ENCODE measurements at regions not wholly inside any gene's neighbourhood (a gene's known extent, or its start where the extent isn't known, plus 50 kb on each side); places are given as distances from the start of the nearest gene placed in this dataset.

DNA sequence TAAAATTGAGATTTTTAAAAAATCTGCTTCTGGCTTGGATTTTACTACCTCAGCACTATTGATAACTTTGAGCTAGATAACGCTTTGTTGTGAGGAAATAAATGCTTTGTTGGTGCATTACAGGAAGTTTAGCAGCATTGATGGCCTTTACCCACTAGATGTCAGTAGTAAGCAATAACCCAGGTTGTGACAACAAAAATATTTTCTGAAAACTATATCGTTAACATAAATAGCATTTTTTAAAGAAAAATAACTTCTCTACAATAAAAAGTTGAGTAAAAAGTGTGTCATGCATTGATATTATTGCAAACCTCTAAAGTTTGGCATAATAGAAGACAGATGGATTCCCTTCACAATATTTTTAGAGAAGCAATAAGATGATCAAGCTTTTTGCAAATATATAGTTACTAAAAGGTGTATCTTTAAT, 1246.5 kb downstream of the UQCRFS1 start:
- WGBS (ENCODE audit: extremely low coverage, insufficient read length, low lambda C conversion rate), result no CpG with 5 or more reads among the region's 2 CpGs

More for the DNA sequence above, 1246.5 kb downstream of the UQCRFS1 start:
- no peaks in the 10 kb centered on the region for H3K79me1 ChIP-seq (ENCODE audit: insufficient read depth, low read depth, low read length, poor library complexity, severe bottlenecking)
- no peak overlapping the region for H3K14ac ChIP-seq (ENCODE audit: insufficient read depth, low read length)
- H3K4ac ChIP-seq (ENCODE audit: low read depth, low read length), result no peak overlapping the region
- no peak overlapping the region for H3K4me2 ChIP-seq (ENCODE audit: insufficient read depth, insufficient read length, low read length)
- TF ChIP-seq, protein P1, sequence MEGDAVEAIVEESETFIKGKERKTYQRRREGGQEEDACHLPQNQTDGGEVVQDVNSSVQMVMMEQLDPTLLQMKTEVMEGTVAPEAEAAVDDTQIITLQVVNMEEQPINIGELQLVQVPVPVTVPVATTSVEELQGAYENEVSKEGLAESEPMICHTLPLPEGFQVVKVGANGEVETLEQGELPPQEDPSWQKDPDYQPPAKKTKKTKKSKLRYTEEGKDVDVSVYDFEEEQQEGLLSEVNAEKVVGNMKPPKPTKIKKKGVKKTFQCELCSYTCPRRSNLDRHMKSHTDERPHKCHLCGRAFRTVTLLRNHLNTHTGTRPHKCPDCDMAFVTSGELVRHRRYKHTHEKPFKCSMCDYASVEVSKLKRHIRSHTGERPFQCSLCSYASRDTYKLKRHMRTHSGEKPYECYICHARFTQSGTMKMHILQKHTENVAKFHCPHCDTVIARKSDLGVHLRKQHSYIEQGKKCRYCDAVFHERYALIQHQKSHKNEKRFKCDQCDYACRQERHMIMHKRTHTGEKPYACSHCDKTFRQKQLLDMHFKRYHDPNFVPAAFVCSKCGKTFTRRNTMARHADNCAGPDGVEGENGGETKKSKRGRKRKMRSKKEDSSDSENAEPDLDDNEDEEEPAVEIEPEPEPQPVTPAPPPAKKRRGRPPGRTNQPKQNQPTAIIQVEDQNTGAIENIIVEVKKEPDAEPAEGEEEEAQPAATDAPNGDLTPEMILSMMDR (conservative IDR thresholded peaks at IDR 0.05), result peak; percentile 76
- H3K27me3 Mint-ChIP-seq (ENCODE audit: low read depth), result no peaks in the 10 kb centered on the region; the same call in 1 of the 2 replicates
- H4K8ac ChIP-seq (replicated peaks; ENCODE audit: insufficient read length, low read depth, low read length), result no peak overlapping the region
- no peak overlapping the region for H2BK12ac ChIP-seq (ENCODE audit: insufficient read length, low read depth, low read length)
- H3K4me1 Mint-ChIP-seq, result peaks cover 9 to 11% of the 10 kb centered on the region in 2 experiments
- no peak overlapping the region for H3K9ac ChIP-seq (ENCODE audit: extremely low read depth, insufficient read length, low read length)
- no peaks in the 10 kb centered on the region for H3K4me1 ChIP-seq (ENCODE audit: insufficient read depth, low read length)
- H3K27me3 ChIP-seq (ENCODE audit: insufficient read depth, low read length), result no peaks in the 10 kb centered on the region
- H2BK5ac ChIP-seq (ENCODE audit: insufficient read length, low read length), result no peak overlapping the region
- H3K9me3 ChIP-seq (ENCODE audit: control insufficient read depth, low read depth, low read length), result no peaks in the 10 kb centered on the region
- H3K27ac Mint-ChIP-seq, result no peak overlapping the region
- no peak overlapping the region for H3T11ph ChIP-seq (ENCODE audit: low read length)
- H3K18ac ChIP-seq (ENCODE audit: insufficient read length, low read depth, low read length), result no peak overlapping the region
- no peaks in the 10 kb centered on the region for H4K20me1 ChIP-seq (ENCODE audit: control insufficient read depth, insufficient read depth, insufficient read length)
- no peaks in the 10 kb centered on the region for H3K79me2 ChIP-seq (ENCODE audit: insufficient read depth, low read length)
- no peak for DNase-seq
- no peaks in the 10 kb centered on the region; a peak in 1 of 7 replicates for H3K36me3 Mint-ChIP-seq (ENCODE audit: insufficient read depth in 1 of 3, low read depth in 3 of 3)
- H2AFZ ChIP-seq (ENCODE audit: low read length), result no peak overlapping the region
- H3K56ac ChIP-seq (ENCODE audit: insufficient read length, low read depth, low read length), result no peak overlapping the region
- H4K5ac ChIP-seq (ENCODE audit: insufficient read length, low read depth, low read length), result no peak overlapping the region
- H2AK5ac ChIP-seq (ENCODE audit: insufficient read length, low read length), result no peak overlapping the region
- H2BK120ac ChIP-seq (ENCODE audit: low read depth, low read length, poor library complexity, severe bottlenecking), result no peak overlapping the region
- no peak overlapping the region for H2BK15ac ChIP-seq (ENCODE audit: low read depth, low read length)
- no peak overlapping the region for H4K91ac ChIP-seq (ENCODE audit: insufficient read length, low read depth, low read length)
- no peak overlapping the region for H3K27ac ChIP-seq (ENCODE audit: insufficient read length, low read depth, low read length)
- no peaks in the 10 kb centered on the region for H3K9me3 Mint-ChIP-seq
- H3K4me3 Mint-ChIP-seq, result no peak overlapping the region
- no peaks in the 10 kb centered on the region for H3K23me2 ChIP-seq (ENCODE audit: insufficient read length, low read depth, low read length, poor library complexity, severe bottlenecking)
- no peak overlapping the region for H2BK20ac ChIP-seq (ENCODE audit: low read depth, low read length, poor library complexity, severe bottlenecking)
- H3K23ac ChIP-seq (ENCODE audit: insufficient read length, low read depth, low read length), result no peak overlapping the region
